GM12878 (cell line): ENCODE measurements at regions not wholly inside any gene's neighbourhood (a gene's known extent, or its start where the extent isn't known, plus 50 kb on each side); places are given as distances from the start of the nearest gene placed in this dataset.

ENCODE experiments used
- ATAC-seq: fragments of 200-7000 bp; cut with Tn5 transposase; 3 replicates; pipeline ENCODE4 v1.9.1; 2020; ENCODE audit warnings: mild to moderate bottlenecking, moderate library complexity
- BruUV-seq: library from RNA; stranded (reverse); fragments of 400-500 nt; replicated peaks from 2 replicates; lab custom pipeline; 2021; lab: Mats Ljungman, UMichigan
- CTCF ChIA-PET: fragments of 300-600 bp; sonication (Branson Sonifier 250); formaldehyde crosslinking; extraction: SDS; loops from one replicate; lab custom pipeline; 2021; ENCODE audit warnings: inconsistent platforms; lab: Yijun Ruan, JAX
- POLR2A ChIA-PET: fragments of 350-600 bp; formaldehyde crosslinking; extraction: SDS; loops from one replicate; lab custom pipeline; 2021; ENCODE audit warnings: inconsistent platforms; lab: Charles Lee
- RAD21 ChIA-PET: fragments of 300-600 bp; sonication (Branson Sonifier 250); formaldehyde crosslinking; loops from one replicate; lab custom pipeline; 2023; ENCODE audit warnings: antibody characterized with exemption; ENCODE audit not compliant: unreplicated experiment; lab: Charles Lee
- SMC1A ChIA-PET: fragments of 300-600 bp; sonication (Branson Sonifier 250); formaldehyde crosslinking; loops from one replicate; lab custom pipeline; 2023; ENCODE audit not compliant: unreplicated experiment, uncharacterized antibody; lab: Charles Lee
- DNase-seq: peaks from one replicate; pipeline ENCODE4 v3.0.0-alpha.2; 2011; ENCODE audit warnings: low read depth, low spot score
- FAIRE-seq: peaks from 3 replicates; lab custom pipeline; 2011; peaks lifted over from hg19 to GRCh38; lab: Jason Lieb, UNC
- H2AFZ ChIP-seq: 2 replicates; pipeline ENCODE4 v1.6.0; 2011; ENCODE audit warnings: low read depth, low read length, control low read depth; ENCODE audit not compliant: control insufficient read depth
- H3K27ac ChIP-seq: 2 replicates; pipeline ENCODE4 v1.5.1; 2011; ENCODE audit warnings: control low read depth; ENCODE audit not compliant: control insufficient read depth, insufficient read depth
- H3K27me3 ChIP-seq, 2 experiments: replicated peaks in 1 of 2; 2 replicates each; pipeline versions ENCODE4 v1.6.0 to v1.6.1; 2011; ENCODE audit warnings: low read length in 1 of 2; ENCODE audit not compliant: control insufficient read depth in 2 of 2, insufficient read depth in 2 of 2
- H3K36me3 ChIP-seq, 2 experiments: 2 replicates each; pipeline ENCODE4 v1.5.1; 2011; ENCODE audit warnings: low read length in 1 of 2; ENCODE audit not compliant: control insufficient read depth in 2 of 2, insufficient read depth in 2 of 2
- H3K4me1 ChIP-seq: 2 replicates; pipeline ENCODE4 v1.6.1; 2011; ENCODE audit warnings: mild to moderate bottlenecking, low read length, moderate library complexity, mixed read lengths; ENCODE audit not compliant: control insufficient read depth, insufficient read depth
- H3K4me2 ChIP-seq: 2 replicates; pipeline ENCODE4 v1.6.0; 2011; ENCODE audit warnings: control low read depth; ENCODE audit not compliant: control insufficient read depth, insufficient read depth
- H3K4me3 ChIP-seq: fragments of 200-600 bp; sonication (generic); 2 replicates; pipeline ENCODE4 v1.5.1; 2016
- H3K79me2 ChIP-seq: 2 replicates; pipeline ENCODE4 v1.6.0; 2011; ENCODE audit warnings: low read length; ENCODE audit not compliant: control insufficient read depth, insufficient read depth
- H3K9ac ChIP-seq: 2 replicates; pipeline ENCODE4 v1.8.0; 2011; ENCODE audit warnings: low read length, control low read depth, mixed read lengths; ENCODE audit not compliant: control insufficient read depth, insufficient read depth
- H3K9me3 ChIP-seq: replicated peaks from 3 replicates; pipeline ENCODE4 v1.5.1; 2011; ENCODE audit warnings: mild to moderate bottlenecking, low read length; ENCODE audit not compliant: control insufficient read depth, insufficient read depth
- H4K20me1 ChIP-seq: 2 replicates; pipeline ENCODE4 v1.6.0; 2011; ENCODE audit not compliant: control insufficient read depth, insufficient read depth
- BHLHE40 ChIP-seq, 2 experiments: fragments of 450-650 bp in 1 of 2; IDR thresholded peaks; 2 replicates each; pipeline ENCODE4 v1.6.1; 2011 to 2017; ENCODE audit warnings: low read depth in 2 of 2, borderline replicate concordance in 1 of 2, improper control_type of control experiment in 1 of 2, low read length in 1 of 2, mild to moderate bottlenecking in 1 of 2
- CBFB ChIP-seq: IDR thresholded peaks from 2 replicates; pipeline ENCODE4 v1.6.1; 2016; ENCODE audit warnings: antibody characterized with exemption, low read depth
- CBX5 ChIP-seq: sonication (generic); IDR thresholded peaks from 2 replicates; pipeline ENCODE4 v1.6.1; 2016; ENCODE audit warnings: low read depth, moderate library complexity, mild to moderate bottlenecking, inconsistent platforms
- CHD1 ChIP-seq: IDR thresholded peaks from 2 replicates; pipeline ENCODE4 v1.6.1; 2012; ENCODE audit warnings: low read depth, low read length, improper control_type of control experiment
- IRF3 ChIP-seq: fragments of 450-650 bp; IDR thresholded peaks from 2 replicates; pipeline ENCODE4 v1.6.1; 2014; ENCODE audit warnings: mild to moderate bottlenecking
- LARP7 ChIP-seq: fragments of 450-650 bp; IDR thresholded peaks from 2 replicates; pipeline ENCODE4 v1.6.1; 2017; ENCODE audit warnings: mild to moderate bottlenecking
- MTA2 ChIP-seq: fragments of 450-650 bp; IDR thresholded peaks from 2 replicates; pipeline ENCODE4 v1.6.1; 2016; ENCODE audit warnings: low read depth, mild to moderate bottlenecking, moderate library complexity
- MYB ChIP-seq: fragments of 150-350 bp; IDR thresholded peaks from 2 replicates; pipeline ENCODE4 v1.6.1; 2014; ENCODE audit warnings: mild to moderate bottlenecking, low read depth, low read length, borderline replicate concordance
- NFXL1 ChIP-seq: fragments of 450-650 bp; IDR thresholded peaks from 2 replicates; pipeline ENCODE4 v1.6.1; 2017; ENCODE audit warnings: antibody characterized with exemption, mild to moderate bottlenecking, borderline replicate concordance
- RBBP5 ChIP-seq: fragments of 200-600 bp; sonication (generic); conservative IDR thresholded peaks from 2 replicates; pipeline ENCODE4 v1.6.1; 2016
- RCOR1 ChIP-seq: conservative IDR thresholded peaks from 2 replicates; pipeline ENCODE4 v1.6.1; 2012; ENCODE audit warnings: low read depth, low read length, improper control_type of control experiment
- RUNX3 ChIP-seq: IDR thresholded peaks from 2 replicates; pipeline ENCODE4 v1.6.1; 2012; ENCODE audit warnings: low read length, inconsistent platforms
- SMAD5 ChIP-seq: IDR thresholded peaks from 2 replicates; pipeline ENCODE4 v1.6.1; 2016; ENCODE audit warnings: antibody characterized with exemption, low read depth
- TBL1XR1 ChIP-seq: IDR thresholded peaks from 2 replicates; pipeline ENCODE4 v1.6.1; 2012; ENCODE audit warnings: low read depth, low read length, improper control_type of control experiment
- TCF7 ChIP-seq: IDR thresholded peaks from 2 replicates; pipeline ENCODE4 v1.6.1; 2014; ENCODE audit warnings: antibody characterized with exemption, borderline replicate concordance
- ZBTB11 ChIP-seq: fragments of 450-650 bp; formaldehyde crosslinking; IDR thresholded peaks from 2 replicates; pipeline ENCODE4 v1.5.0; 2022; ENCODE audit warnings: mild to moderate bottlenecking, missing genetic modification characterization
- ZZZ3 ChIP-seq: IDR thresholded peaks from 2 replicates; pipeline ENCODE4 v1.6.1; 2011; ENCODE audit warnings: low read depth; ENCODE audit not compliant: control insufficient read depth, insufficient read length
- WGBS: methylation state at CpG from one replicate; pipeline ENCODE4 v1.1.6; 2016; ENCODE audit warnings: low lambda C conversion rate; ENCODE audit not compliant: insufficient replicate concordance, insufficient coverage; ENCODE audit errors: missing lambda C conversion rate; 5-methylcytosine and 5-hydroxymethylcytosine counted together
- in situ Hi-C: fragments of 300-500 bp; cut with MboI; formaldehyde crosslinking; loops from 9 replicates; pipeline ENCODE4 v1.14.3; 2018; ENCODE audit warnings: mixed read lengths
- intact Hi-C: fragments of 100-400 bp; cut with micrococcal nuclease; formaldehyde crosslinking; loops from one replicate; pipeline ENCODE4 v1.14.2; 2022; ENCODE audit not compliant: unreplicated experiment

DNA sequence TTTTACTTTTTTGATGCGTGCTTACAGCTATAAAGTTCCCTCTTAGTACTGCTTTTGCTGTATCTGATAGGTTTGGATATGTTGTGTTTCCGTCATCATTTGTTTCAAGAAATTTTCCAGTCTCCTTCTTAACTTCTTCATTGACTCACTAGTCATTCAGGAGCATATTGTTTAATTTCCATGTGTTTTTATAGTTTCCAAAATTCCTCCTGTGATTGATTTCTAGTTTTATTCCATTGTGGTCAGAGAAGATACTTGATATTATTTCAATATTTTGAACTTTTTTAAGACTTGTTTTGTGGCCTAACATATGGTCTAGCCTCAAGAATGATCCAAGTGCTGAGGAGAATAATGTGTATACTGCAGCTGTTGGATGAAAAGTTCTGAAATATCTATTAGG is 75.5 kb upstream of the CREB5 start:
- WGBS: 23% methylated on average over 2 of the region's 2 CpGs
- intact Hi-C loops (no loop called here), in situ Hi-C loops (no loop called here)
- H3K79me2 ChIP-seq: no peaks in the 10 kb centered on the region
- no TSS peak for BruUV-seq
- no peaks in the 10 kb centered on the region for H3K4me1 ChIP-seq
- FAIRE-seq: no peak
- H2AFZ ChIP-seq: no peak overlapping the region
- no peaks in the 10 kb centered on the region for H3K9me3 ChIP-seq
- peaks cover 0 to 2% of the 10 kb centered on the region in 2 experiments; a peak in 2 of 4 replicates for H3K27me3 ChIP-seq
- H3K27ac ChIP-seq: no peak overlapping the region
- no peak overlapping the region for H3K9ac ChIP-seq
- RAD21 ChIA-PET: no interaction called here
- no peak overlapping the region for H3K4me2 ChIP-seq
- SMC1A ChIA-PET: no interaction called here
- H3K36me3 ChIP-seq: no peaks in the 10 kb centered on the region
- no peak for ATAC-seq
- H4K20me1 ChIP-seq: no peaks in the 10 kb centered on the region
- CTCF ChIA-PET: no interaction called here
- DNase-seq: no peak
- no peak overlapping the region for H3K4me3 ChIP-seq
- TF ChIP-seq MYB: no peak
- no peak for TF ChIP-seq NFXL1
- TF ChIP-seq, all 136 proteins: peak for 0
- POLR2A ChIA-PET: no interaction called here

DNA sequence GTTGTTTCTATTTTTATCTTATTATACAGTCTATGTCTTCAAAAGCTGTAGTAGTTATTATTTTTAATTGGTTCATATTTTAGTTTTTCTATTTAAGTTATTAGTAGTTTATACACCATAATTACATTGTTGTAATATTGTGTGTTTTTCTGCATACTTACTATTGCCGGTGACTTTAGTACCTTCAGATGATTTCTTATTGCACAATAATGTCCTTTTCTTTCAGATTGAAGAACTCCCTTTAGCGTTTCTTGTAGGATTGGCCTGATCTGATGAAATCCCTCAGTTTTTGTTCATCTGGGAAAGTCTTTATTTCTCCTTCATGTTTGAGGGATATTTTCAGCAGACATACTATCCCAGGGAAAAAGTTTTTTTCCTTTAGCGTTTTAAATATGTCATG is 74.3 kb upstream of the CREB5 start:
- RAD21 ChIA-PET: no interaction called here
- H3K79me2 ChIP-seq: no peaks in the 10 kb centered on the region
- peaks cover 0 to 2% of the 10 kb centered on the region in 2 experiments; a peak in 2 of 4 replicates for H3K27me3 ChIP-seq
- no peak overlapping the region for H3K27ac ChIP-seq
- intact Hi-C loops: no loop called here
- H3K4me1 ChIP-seq: no peaks in the 10 kb centered on the region
- ATAC-seq (no peak), FAIRE-seq (no peak), DNase-seq (no peak)
- SMC1A ChIA-PET: no interaction called here
- 33% methylated on average over 3 of the region's 3 CpGs for WGBS
- H3K4me3 ChIP-seq: no peak overlapping the region
- no TSS peak for BruUV-seq
- H2AFZ ChIP-seq: no peak overlapping the region
- no peaks in the 10 kb centered on the region for H4K20me1 ChIP-seq
- POLR2A ChIA-PET: no interaction called here
- H3K9me3 ChIP-seq: no peaks in the 10 kb centered on the region
- CTCF ChIA-PET: no interaction called here
- H3K9ac ChIP-seq: no peak overlapping the region
- in situ Hi-C loops: no loop called here
- no peak overlapping the region for H3K4me2 ChIP-seq
- no peaks in the 10 kb centered on the region for H3K36me3 ChIP-seq
- no peak for TF ChIP-seq TCF7
- no peak for TF ChIP-seq TBL1XR1
- no peak for TF ChIP-seq LARP7
- no peak for TF ChIP-seq ZZZ3
- no peak for TF ChIP-seq CHD1
- no peak for TF ChIP-seq BHLHE40 (IDR thresholded peaks at IDR 0.05; ENCODE audit: borderline replicate concordance in 1 of 2, low read depth in 2 of 2, low read length in 1 of 2)
- no peak for TF ChIP-seq ZBTB11
- no peak for TF ChIP-seq MTA2
- TF ChIP-seq IRF3: no peak
- TF ChIP-seq RCOR1: no peak
- no peak for TF ChIP-seq RBBP5
- no peak for TF ChIP-seq SMAD5
- TF ChIP-seq CBX5: no peak
- TF ChIP-seq RUNX3: no peak
- no peak for TF ChIP-seq CBFB
